Forelimb muscle (tissue), 1 donor: ENCODE measurements at regions not wholly inside any gene's neighbourhood (a gene's known extent, or its start where the extent isn't known, plus 50 kb on each side); places are given as distances from the start of the nearest gene placed in this dataset.
"Not testable (repeated sequence)": the region's sequence is repeated elsewhere in the genome, so short reads cannot be mapped to it uniquely, and the experiment has no call there.

Experiments
- DNase-seq: peaks from one replicate; pipeline ENCODE4 v3.0.0-alpha.2; 2013; ENCODE audit warnings: low read depth

- DNase-seq, result no peak
These were observed 157.5 kb upstream of the AHI1 start for GRCh38 chr6:135655055-135655454.

GRCh38 chr6:135657207-135657606, 159.7 kb upstream of the AHI1 start:
- no peak for DNase-seq

GRCh38 chr6:135658481-135658880, 160.9 kb upstream of the AHI1 start:
- DNase-seq, result no peak

GRCh38 chr6:135658916-135659315, 161.4 kb upstream of the AHI1 start:
- DNase-seq, result no peak

- DNase-seq, result no peak
These were observed 167.0 kb upstream of the AHI1 start for GRCh38 chr6:135664527-135664926.

- no peak for DNase-seq
These were observed 168.4 kb upstream of the AHI1 start for GRCh38 chr6:135665935-135666334.

- no peak for DNase-seq
These were observed 170.3 kb upstream of the AHI1 start for GRCh38 chr6:135667691-135668455.

GRCh38 chr6:135672256-135672655, 174.7 kb upstream of the AHI1 start:
- no peak for DNase-seq

- DNase-seq, result no peak
These were observed 176.2 kb upstream of the AHI1 start for GRCh38 chr6:135673501-135674309.

- DNase-seq, result no peak
These were observed 176.5 kb upstream of the PDE7B start for GRCh38 chr6:135675026-135675425.

GRCh38 chr6:135675862-135676261, 175.6 kb upstream of the PDE7B start:
- no peak for DNase-seq

- DNase-seq, result no peak
These were observed 170.3 kb upstream of the PDE7B start for GRCh38 chr6:135680964-135681913.

- peak; percentile 84 for DNase-seq
These were observed 164.7 kb upstream of the PDE7B start for GRCh38 chr6:135686784-135687301.

GRCh38 chr6:135688476-135688875, 163.0 kb upstream of the PDE7B start:
- not testable (repeated sequence) for DNase-seq

GRCh38 chr6:135692426-135692825, 159.1 kb upstream of the PDE7B start:
- no peak for DNase-seq

GRCh38 chr6:135693811-135694370, 157.6 kb upstream of the PDE7B start:
- DNase-seq, result no peak

- no peak for DNase-seq
These were observed 151.8 kb upstream of the PDE7B start for GRCh38 chr6:135699705-135700104.

- no peak for DNase-seq
These were observed 150.1 kb upstream of the PDE7B start for GRCh38 chr6:135701426-135701825.

- no peak for DNase-seq
These were observed 148.5 kb upstream of the PDE7B start for GRCh38 chr6:135703007-135703406.

- DNase-seq, result no peak
These were observed 147.9 kb upstream of the PDE7B start for GRCh38 chr6:135703621-135704020.

GRCh38 chr6:135707426-135707825, 144.1 kb upstream of the PDE7B start:
- peak; percentile 82 for DNase-seq
